PC-3 (cell line): ENCODE measurements at regions not wholly inside any gene's neighbourhood (a gene's known extent, or its start where the extent isn't known, plus 50 kb on each side); places are given as distances from the start of the nearest gene placed in this dataset.
"Not testable (repeated sequence)": the region's sequence is repeated elsewhere in the genome, so short reads cannot be mapped to it uniquely, and the experiment has no call there.

Source experiments
- ATAC-seq: fragments of 200-7000 bp; cut with Tn5 transposase; 2 replicates; pipeline ENCODE4 v1.9.1; 2020; ENCODE audit warnings: mild to moderate bottlenecking, moderate library complexity
- BruUV-seq: library from RNA; stranded (reverse); fragments of 400-500 nt; replicated peaks from 2 replicates; lab custom pipeline; 2021; lab: Mats Ljungman, UMichigan
- CTCF ChIA-PET: fragments of 300-600 bp; sonication (Branson Sonifier 250); formaldehyde crosslinking; loops from one replicate; lab custom pipeline; 2022; ENCODE audit warnings: antibody characterized with exemption; lab: Charles Lee
- POLR2A ChIA-PET: fragments of 300-600 bp; sonication (Branson Sonifier 250); formaldehyde crosslinking; loops from one replicate; lab custom pipeline; 2022; ENCODE audit warnings: antibody characterized with exemption; ENCODE audit not compliant: unreplicated experiment; lab: Charles Lee
- DNase-seq: peaks from one replicate; pipeline ENCODE4 v3.0.0-alpha.2; 2015
- H2AFZ ChIP-seq: fragments of 300-600 bp; sonication (generic); 2 replicates; pipeline ENCODE4 v1.6.0; 2016; ENCODE audit warnings: antibody characterized with exemption, low read length
- H3F3A ChIP-seq: fragments of 300-600 bp; sonication (generic); one replicate; pipeline ENCODE4 v1.6.0; 2017; ENCODE audit warnings: antibody characterized with exemption, low read length, control low read depth, mild to moderate bottlenecking; ENCODE audit not compliant: unreplicated experiment
- H3K27ac ChIP-seq: fragments of 300-600 bp; sonication (generic); 2 replicates; pipeline ENCODE4 v1.5.1; 2016; ENCODE audit warnings: mild to moderate bottlenecking, low read length
- H3K27me3 ChIP-seq: fragments of 300-600 bp; sonication (generic); 2 replicates; pipeline ENCODE4 v1.6.1; 2016; ENCODE audit warnings: low read length, mixed read lengths
- H3K36me3 ChIP-seq: fragments of 300-600 bp; sonication (generic); 2 replicates; pipeline ENCODE4 v1.6.1; 2016; ENCODE audit warnings: low read depth, mixed run types, low read length, mixed read lengths
- H3K4me1 ChIP-seq: fragments of 300-600 bp; sonication (generic); 2 replicates; pipeline ENCODE4 v1.5.1; 2016; ENCODE audit warnings: low read length; ENCODE audit not compliant: insufficient read depth
- H3K4me2 ChIP-seq: fragments of 300-600 bp; sonication (generic); 2 replicates; pipeline ENCODE4 v1.6.0; 2016; ENCODE audit warnings: low read length
- H3K4me3 ChIP-seq: fragments of 300-600 bp; sonication (generic); 2 replicates; pipeline ENCODE4 v1.5.1; 2016; ENCODE audit warnings: mild to moderate bottlenecking, low read length, mixed read lengths
- H3K79me2 ChIP-seq: fragments of 300-600 bp; sonication (generic); 2 replicates; pipeline ENCODE4 v1.6.1; 2017; ENCODE audit warnings: low read length, mixed read lengths
- H3K9ac ChIP-seq: fragments of 300-600 bp; sonication (generic); 2 replicates; pipeline ENCODE4 v1.6.0; 2016; ENCODE audit warnings: mild to moderate bottlenecking, low read length
- H3K9me2 ChIP-seq: fragments of 300-600 bp; sonication (generic); replicated peaks from 2 replicates; pipeline ENCODE4 v1.6.1; 2016; ENCODE audit warnings: mixed run types, low read length, mixed read lengths
- H3K9me3 ChIP-seq: fragments of 300-600 bp; sonication (generic); 2 replicates; pipeline ENCODE4 v1.6.1; 2016; ENCODE audit warnings: low read length, mixed read lengths
- H4K20me1 ChIP-seq: fragments of 300-600 bp; sonication (generic); 2 replicates; pipeline ENCODE4 v1.6.1; 2016; ENCODE audit warnings: low read length, mixed read lengths
- EZH2 ChIP-seq: fragments of 300-600 bp; sonication (generic); IDR thresholded peaks from one replicate; pipeline ENCODE4 v1.6.1; 2017; ENCODE audit warnings: antibody characterized with exemption, mild to moderate bottlenecking, low read length; ENCODE audit not compliant: unreplicated experiment
- EZH2phosphoT487 ChIP-seq: fragments of 300-600 bp; sonication (generic); IDR thresholded peaks from 2 replicates; pipeline ENCODE4 v1.6.1; 2018; ENCODE audit warnings: mild to moderate bottlenecking, antibody characterized with exemption, low read length, borderline replicate concordance
- intact Hi-C: fragments of 100-400 bp; cut with micrococcal nuclease; formaldehyde crosslinking; loops from 2 replicates; pipeline ENCODE4 v1.9.0; 2023
- TF ChIP-seq, protein P1 (sequence below): fragments of 300-600 bp; sonication (generic); conservative IDR thresholded peaks from 2 replicates; pipeline ENCODE4 v1.5.1; 2017; ENCODE audit warnings: antibody characterized with exemption, low read depth, mild to moderate bottlenecking, low read length

DNA sequence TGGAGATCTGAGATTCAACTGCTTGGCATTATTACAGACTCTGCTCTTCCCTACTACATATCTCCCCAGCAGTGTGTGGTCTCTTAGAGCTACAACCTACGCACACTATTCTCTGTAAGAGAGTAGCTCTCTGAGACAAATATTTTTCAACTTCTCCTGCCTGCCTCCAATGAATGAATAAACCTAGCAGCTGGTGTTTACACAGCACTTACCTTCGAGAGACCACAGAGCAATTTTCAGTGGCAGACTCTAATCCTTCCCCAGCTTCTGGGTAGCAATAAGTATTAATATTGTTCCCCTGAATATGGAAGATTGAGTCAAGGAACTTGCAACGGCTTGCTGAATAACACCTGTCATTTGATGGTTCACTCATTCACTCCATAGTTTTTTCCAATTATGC is 350.9 kb upstream of the SPAG17 start:
- Histone ChIP-seq H3K9ac (no peak overlapping the region), H2AFZ (no peak overlapping the region), H3F3A (no peaks in the 10 kb centered on the region), H3K4me1 (no peaks in the 10 kb centered on the region), H3K9me3 (no peaks in the 10 kb centered on the region), H3K79me2 (no peaks in the 10 kb centered on the region), H4K20me1 (no peaks in the 10 kb centered on the region), H3K9me2 (no peaks in the 10 kb centered on the region), H3K27me3 (peaks cover 24% of the 10 kb centered on the region), H3K27ac (no peak overlapping the region), H3K36me3 (no peaks in the 10 kb centered on the region), H3K4me3 (no peak overlapping the region), H3K4me2 (no peak overlapping the region)
- CTCF ChIA-PET, result no interaction called here
- no peak for DNase-seq
- POLR2A ChIA-PET, result no interaction called here
- no TSS peak for BruUV-seq
- intact Hi-C loops, result no loop called here
- no peak for ATAC-seq
- TF ChIP-seq EZH2phosphoT487 (no peak), EZH2 (no peak)
- TF ChIP-seq, protein P1, sequence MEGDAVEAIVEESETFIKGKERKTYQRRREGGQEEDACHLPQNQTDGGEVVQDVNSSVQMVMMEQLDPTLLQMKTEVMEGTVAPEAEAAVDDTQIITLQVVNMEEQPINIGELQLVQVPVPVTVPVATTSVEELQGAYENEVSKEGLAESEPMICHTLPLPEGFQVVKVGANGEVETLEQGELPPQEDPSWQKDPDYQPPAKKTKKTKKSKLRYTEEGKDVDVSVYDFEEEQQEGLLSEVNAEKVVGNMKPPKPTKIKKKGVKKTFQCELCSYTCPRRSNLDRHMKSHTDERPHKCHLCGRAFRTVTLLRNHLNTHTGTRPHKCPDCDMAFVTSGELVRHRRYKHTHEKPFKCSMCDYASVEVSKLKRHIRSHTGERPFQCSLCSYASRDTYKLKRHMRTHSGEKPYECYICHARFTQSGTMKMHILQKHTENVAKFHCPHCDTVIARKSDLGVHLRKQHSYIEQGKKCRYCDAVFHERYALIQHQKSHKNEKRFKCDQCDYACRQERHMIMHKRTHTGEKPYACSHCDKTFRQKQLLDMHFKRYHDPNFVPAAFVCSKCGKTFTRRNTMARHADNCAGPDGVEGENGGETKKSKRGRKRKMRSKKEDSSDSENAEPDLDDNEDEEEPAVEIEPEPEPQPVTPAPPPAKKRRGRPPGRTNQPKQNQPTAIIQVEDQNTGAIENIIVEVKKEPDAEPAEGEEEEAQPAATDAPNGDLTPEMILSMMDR, result no peak

DNA sequence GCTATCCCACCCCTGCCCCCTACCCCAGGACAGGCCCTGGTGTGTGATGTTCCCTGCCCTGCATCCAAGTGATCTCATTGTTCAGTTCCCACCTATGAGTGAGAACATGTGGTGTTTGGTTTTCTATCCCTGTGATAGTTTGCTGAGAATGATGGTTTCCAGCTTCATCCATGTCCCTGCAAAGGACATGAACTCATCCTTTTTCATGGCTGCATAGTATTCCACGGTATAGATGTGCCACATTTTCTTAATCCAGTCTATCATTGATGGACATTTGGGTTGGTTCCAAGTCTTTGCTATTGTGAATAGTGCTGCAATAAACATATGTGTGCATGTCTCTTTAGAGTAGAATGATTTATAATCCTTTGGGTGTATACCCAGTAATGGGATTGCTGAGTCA is 326.9 kb upstream of the SPAG17 start:
- POLR2A ChIA-PET, CTCF ChIA-PET, H3K4me3 ChIP-seq, H3K79me2 ChIP-seq, H3K4me1 ChIP-seq, H2AFZ ChIP-seq, H3K9ac ChIP-seq, H4K20me1 ChIP-seq, H3K36me3 ChIP-seq, ATAC-seq, intact Hi-C loops, H3F3A ChIP-seq, H3K9me3 ChIP-seq, H3K27me3 ChIP-seq, BruUV-seq, H3K4me2 ChIP-seq, H3K9me2 ChIP-seq, DNase-seq, H3K27ac ChIP-seq: not testable (repeated sequence)

DNA sequence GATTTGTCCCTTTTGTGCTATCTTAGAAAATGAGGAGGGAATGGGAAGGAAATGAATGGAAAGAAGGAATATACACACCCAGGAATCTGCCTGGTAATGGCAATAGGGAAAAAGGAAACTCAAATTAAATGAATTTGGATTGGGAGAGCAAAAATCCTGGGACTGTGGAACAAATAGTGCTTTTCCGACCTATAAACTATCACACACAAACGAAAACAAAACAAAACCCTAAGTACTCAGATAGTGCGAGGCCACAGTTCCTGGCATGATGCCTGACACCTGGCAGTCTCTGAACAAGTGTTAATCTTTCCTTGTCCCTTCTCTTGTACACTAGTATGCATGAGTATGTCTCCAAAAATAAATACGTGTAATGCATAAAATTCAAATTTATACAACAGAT is 319.8 kb upstream of the SPAG17 start:
- ChIA-PET POLR2A (no interaction called here), CTCF (no interaction called here)
- H3K27ac ChIP-seq, result no peak overlapping the region
- H3K79me2 ChIP-seq, result no peaks in the 10 kb centered on the region
- ATAC-seq (no peak), DNase-seq (no peak)
- no peaks in the 10 kb centered on the region for H3K9me2 ChIP-seq
- no peaks in the 10 kb centered on the region for H3F3A ChIP-seq
- H3K9ac ChIP-seq, result no peak overlapping the region
- no peak overlapping the region for H3K4me2 ChIP-seq
- H3K9me3 ChIP-seq, result no peaks in the 10 kb centered on the region
- TF ChIP-seq EZH2 (no peak), EZH2phosphoT487 (no peak)
- TF ChIP-seq, protein P1, result no peak
- intact Hi-C loops, result no loop called here
- H4K20me1 ChIP-seq, result no peaks in the 10 kb centered on the region
- H3K4me1 ChIP-seq, result no peaks in the 10 kb centered on the region
- H3K36me3 ChIP-seq, result no peaks in the 10 kb centered on the region
- no TSS peak for BruUV-seq
- H2AFZ ChIP-seq, result no peak overlapping the region
- H3K4me3 ChIP-seq, result no peak overlapping the region
- peaks cover 35% of the 10 kb centered on the region for H3K27me3 ChIP-seq
